C4-2B (cell line): ENCODE measurements at regions not wholly inside any gene's neighbourhood (a gene's known extent, or its start where the extent isn't known, plus 50 kb on each side); places are given as distances from the start of the nearest gene placed in this dataset.

ENCODE experiments used
- ZFX ChIP-seq: fragments of 450-650 bp; IDR thresholded peaks from 2 replicates; pipeline ENCODE4 v1.6.1; 2017
- TF ChIP-seq, protein P1 (sequence below): fragments of 450-650 bp; conservative IDR thresholded peaks from 2 replicates; pipeline ENCODE4 v1.5.1; 2017; ENCODE audit warnings: mild to moderate bottlenecking

- TF ChIP-seq, protein P1, sequence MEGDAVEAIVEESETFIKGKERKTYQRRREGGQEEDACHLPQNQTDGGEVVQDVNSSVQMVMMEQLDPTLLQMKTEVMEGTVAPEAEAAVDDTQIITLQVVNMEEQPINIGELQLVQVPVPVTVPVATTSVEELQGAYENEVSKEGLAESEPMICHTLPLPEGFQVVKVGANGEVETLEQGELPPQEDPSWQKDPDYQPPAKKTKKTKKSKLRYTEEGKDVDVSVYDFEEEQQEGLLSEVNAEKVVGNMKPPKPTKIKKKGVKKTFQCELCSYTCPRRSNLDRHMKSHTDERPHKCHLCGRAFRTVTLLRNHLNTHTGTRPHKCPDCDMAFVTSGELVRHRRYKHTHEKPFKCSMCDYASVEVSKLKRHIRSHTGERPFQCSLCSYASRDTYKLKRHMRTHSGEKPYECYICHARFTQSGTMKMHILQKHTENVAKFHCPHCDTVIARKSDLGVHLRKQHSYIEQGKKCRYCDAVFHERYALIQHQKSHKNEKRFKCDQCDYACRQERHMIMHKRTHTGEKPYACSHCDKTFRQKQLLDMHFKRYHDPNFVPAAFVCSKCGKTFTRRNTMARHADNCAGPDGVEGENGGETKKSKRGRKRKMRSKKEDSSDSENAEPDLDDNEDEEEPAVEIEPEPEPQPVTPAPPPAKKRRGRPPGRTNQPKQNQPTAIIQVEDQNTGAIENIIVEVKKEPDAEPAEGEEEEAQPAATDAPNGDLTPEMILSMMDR, result no peak
- TF ChIP-seq ZFX, result no peak
These were observed 911.4 kb downstream of the EPHA3 start for GRCh38 chr3:90018779-90019178.
